Keratinocyte (primary cell): ENCODE measurements at regions not wholly inside any gene's neighbourhood (a gene's known extent, or its start where the extent isn't known, plus 50 kb on each side); places are given as distances from the start of the nearest gene placed in this dataset.

Experiments
- CTCF ChIP-seq, 3 experiments: IDR thresholded peaks in 1 of 3; conservative IDR thresholded peaks in 1 of 3; optimal IDR thresholded peaks in 1 of 3; 2 replicates in 2 of 3; 3 replicates in 1 of 3; pipeline versions ENCODE3 to v1.5.1; 2011; ENCODE audit warnings: low read length in 3 of 3, mild to moderate bottlenecking in 3 of 3, moderate library complexity in 2 of 3, control low read depth in 1 of 3, inconsistent platforms in 1 of 3; ENCODE audit not compliant: insufficient read depth in 2 of 3; ENCODE audit errors: extremely low read depth in 1 of 3
- EZH2 ChIP-seq: IDR thresholded peaks from one replicate; pipeline ENCODE4 v1.6.1; 2012; ENCODE audit warnings: inconsistent platforms, mild to moderate bottlenecking, low read length, moderate library complexity

DNA sequence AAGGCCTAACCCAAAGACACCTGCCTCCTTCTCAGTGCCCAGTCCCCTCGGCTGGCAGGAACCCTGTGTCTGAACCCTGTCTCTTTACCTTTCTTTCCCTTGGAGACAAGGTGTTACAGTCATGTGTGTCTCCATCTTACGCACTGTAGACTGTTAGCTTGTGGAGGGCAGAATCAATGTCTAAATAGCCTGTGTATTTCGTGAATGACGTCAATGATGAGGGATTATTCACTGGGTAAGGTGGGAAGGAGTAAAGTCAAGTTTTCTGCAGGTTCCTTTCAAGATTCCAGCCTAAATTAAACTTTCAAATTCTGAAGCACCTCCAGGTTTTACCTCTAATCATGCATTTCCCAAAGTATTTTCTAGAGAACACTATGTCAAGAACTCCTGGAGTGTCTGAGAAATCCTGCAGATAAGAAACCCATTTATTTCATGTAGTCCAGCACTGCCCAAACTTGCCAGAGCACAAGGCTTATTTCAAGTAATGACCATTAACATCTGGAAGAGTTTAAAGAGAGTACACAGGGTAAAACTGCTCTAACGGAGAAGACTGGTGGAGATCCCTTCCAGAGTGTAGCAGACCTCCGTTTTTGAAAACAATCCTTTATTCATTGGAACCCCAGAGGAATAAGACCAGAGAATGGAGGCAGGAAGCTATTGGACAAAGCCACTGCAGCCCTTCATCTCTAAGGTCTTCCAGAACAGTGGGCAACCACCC is 72.8 kb downstream of the KCNF1 start:
- no peak for TF ChIP-seq CTCF (optimal IDR thresholded peaks at IDR 0.05 in 1 of 3, IDR thresholded peaks at IDR 0.05 in 1 of 3, conservative IDR thresholded peaks at IDR 0.05 in 1 of 3; ENCODE audit: extremely low read depth in 1 of 3, insufficient read depth in 2 of 3, low read length in 3 of 3)
- TF ChIP-seq EZH2 = no peak
